Activated T-cell treated with anti-CD3 and anti-CD28 coated beads for 48 hours (primary cell): ENCODE measurements at regions not wholly inside any gene's neighbourhood (a gene's known extent, or its start where the extent isn't known, plus 50 kb on each side); places are given as distances from the start of the nearest gene placed in this dataset.
"Not testable (repeated sequence)": the region's sequence is repeated elsewhere in the genome, so short reads cannot be mapped to it uniquely, and the experiment has no call there.

Experiments
- DNase-seq: peaks from one replicate; pipeline ENCODE4 v3.0.0-alpha.2; 2020; ENCODE audit warnings: low read depth

- not testable (repeated sequence) for DNase-seq
Measured at GRCh38 chr2:87315183-87315902, 293.7 kb upstream of the PLGLB1 start.

- not testable (repeated sequence) for DNase-seq
Measured at GRCh38 chr2:87317193-87317592, 295.5 kb upstream of the PLGLB1 start.

GRCh38 chr2:87318814-87319491 is 297.3 kb upstream of the PLGLB1 start:
- DNase-seq, result not testable (repeated sequence)

GRCh38 chr2:87319705-87320104 is 298.1 kb upstream of the PLGLB1 start:
- DNase-seq, result not testable (repeated sequence)

GRCh38 chr2:87321201-87321600 is 299.6 kb upstream of the PLGLB1 start:
- DNase-seq, result not testable (repeated sequence)

- DNase-seq, result not testable (repeated sequence)
Measured at GRCh38 chr2:87324335-87325041, 302.8 kb upstream of the PLGLB1 start.

GRCh38 chr2:87325042-87325910 is 303.6 kb upstream of the PLGLB1 start:
- not testable (repeated sequence) for DNase-seq

- not testable (repeated sequence) for DNase-seq
Measured at GRCh38 chr2:87325911-87326294, 304.3 kb upstream of the PLGLB1 start.

- not testable (repeated sequence) for DNase-seq
Measured at GRCh38 chr2:87326754-87327153, 305.1 kb upstream of the PLGLB1 start.

- DNase-seq, result not testable (repeated sequence)
Measured at GRCh38 chr2:87327648-87328371, 306.2 kb upstream of the PLGLB1 start.

- not testable (repeated sequence) for DNase-seq
Measured at GRCh38 chr2:87329529-87329928, 307.9 kb upstream of the PLGLB1 start.

- not testable (repeated sequence) for DNase-seq
Measured at GRCh38 chr2:87330486-87330885, 308.8 kb upstream of the PLGLB1 start.

- DNase-seq, result not testable (repeated sequence)
Measured at GRCh38 chr2:87331940-87332583, 310.4 kb upstream of the PLGLB1 start.

GRCh38 chr2:87334888-87335287 is 313.2 kb upstream of the PLGLB1 start:
- not testable (repeated sequence) for DNase-seq

- not testable (repeated sequence) for DNase-seq
Measured at GRCh38 chr2:87338998-87339397, 317.4 kb upstream of the PLGLB1 start.

GRCh38 chr2:87341601-87342014 is 320.0 kb upstream of the PLGLB1 start:
- DNase-seq, result peak; percentile 67

GRCh38 chr2:87342175-87342574 is 320.5 kb upstream of the PLGLB1 start:
- DNase-seq, result not testable (repeated sequence)

- not testable (repeated sequence) for DNase-seq
Measured at GRCh38 chr2:87343347-87343746, 321.7 kb upstream of the PLGLB1 start.

GRCh38 chr2:87345283-87345682 is 323.6 kb upstream of the PLGLB1 start:
- DNase-seq, result not testable (repeated sequence)

- not testable (repeated sequence) for DNase-seq
Measured at GRCh38 chr2:87348556-87348955, 326.9 kb upstream of the PLGLB1 start.
